HG03378 (cell line): ENCODE measurements at regions not wholly inside any gene's neighbourhood (a gene's known extent, or its start where the extent isn't known, plus 50 kb on each side); places are given as distances from the start of the nearest gene placed in this dataset.
"Not testable (repeated sequence)": the region's sequence is repeated elsewhere in the genome, so short reads cannot be mapped to it uniquely, and the experiment has no call there.

ENCODE experiments used
- ATAC-seq: cut with Tn5 transposase; IDR thresholded peaks from one replicate; pipeline ENCODE4 v1.9.1; 2021; ENCODE audit warnings: mild to moderate bottlenecking, moderate library complexity; ENCODE audit not compliant: unreplicated experiment

- ATAC-seq, result not testable (repeated sequence)
These were observed 362.1 kb downstream of the TYW1 start for GRCh38 chr7:67358738-67359137.

- ATAC-seq, result no peak
These were observed 363.3 kb downstream of the TYW1 start for GRCh38 chr7:67359900-67360299.

- no peak for ATAC-seq
These were observed 364.5 kb downstream of the TYW1 start for GRCh38 chr7:67361150-67361549.

DNA sequence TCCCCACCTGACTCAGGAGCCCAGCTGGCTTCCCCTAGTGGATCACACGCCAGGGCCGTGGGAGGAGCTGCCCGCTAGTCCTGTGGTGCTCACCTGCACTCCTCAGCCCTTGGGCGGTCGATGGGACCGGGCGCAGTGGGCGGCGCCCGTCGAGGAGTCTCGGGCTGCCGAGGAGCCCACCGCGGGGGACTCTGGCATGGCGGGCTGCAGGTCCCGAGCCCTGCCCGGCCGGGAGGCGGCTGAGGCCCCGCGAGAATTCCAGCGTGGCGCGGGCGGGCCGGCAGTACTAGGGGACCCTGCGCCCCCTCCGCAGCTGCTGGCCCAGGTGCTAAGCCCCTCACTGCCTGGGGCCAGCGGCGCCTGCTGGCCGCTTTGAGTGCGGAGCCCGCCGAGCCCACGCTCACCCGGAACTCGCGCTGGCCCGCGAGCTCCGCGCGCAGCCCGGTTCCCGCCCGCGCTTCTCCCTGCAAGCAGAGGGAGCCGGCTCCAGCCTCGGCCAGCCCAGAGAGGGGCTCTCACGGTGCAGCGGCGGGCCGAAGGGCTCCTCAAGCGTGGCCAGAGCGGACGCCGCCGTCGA lies 367.9 kb downstream of the TYW1 start:
- no peak for ATAC-seq

DNA sequence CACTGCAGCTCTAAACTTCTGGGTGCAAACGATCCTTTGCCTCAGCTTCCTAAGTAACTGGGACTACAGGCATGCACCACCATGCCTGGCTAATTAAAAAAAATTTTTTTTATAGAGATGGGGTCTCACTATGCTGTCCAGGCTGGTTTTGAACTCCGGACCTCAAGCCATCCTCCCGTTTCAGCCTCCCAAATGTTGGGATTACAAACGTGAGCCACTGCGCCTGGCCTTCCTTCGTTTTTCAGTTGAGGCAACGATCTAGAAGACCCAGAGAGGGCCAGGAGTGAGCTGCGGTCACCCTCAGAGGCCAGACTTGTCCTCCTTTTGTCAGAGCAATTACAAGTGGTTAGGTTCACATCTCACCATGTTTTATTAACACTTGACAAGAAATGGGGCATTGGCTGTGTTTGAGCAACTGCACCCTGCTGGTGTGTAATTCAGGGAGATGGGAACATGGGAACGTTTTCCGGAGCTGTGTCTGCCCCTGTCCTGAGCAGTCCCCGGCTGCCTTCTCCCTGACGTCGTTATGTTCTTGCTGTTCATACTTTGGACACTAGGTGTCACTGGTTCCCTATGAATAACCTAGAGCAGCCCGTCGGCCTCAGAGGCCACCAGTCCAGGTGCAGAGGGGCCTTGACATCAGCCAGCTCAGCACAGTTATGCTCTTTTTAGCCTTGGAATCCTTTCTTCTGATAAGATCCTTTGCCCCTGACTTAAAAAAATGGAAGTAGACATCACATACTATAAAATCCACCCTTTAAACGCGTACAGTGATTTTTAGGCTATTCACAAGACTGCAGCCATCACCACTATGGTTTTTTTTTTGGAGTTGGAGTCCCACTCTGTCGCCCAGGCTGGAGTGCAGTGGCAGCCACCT lies 375.0 kb downstream of the TYW1 start:
- ATAC-seq, result peak; percentile 87

GRCh38 chr7:67373389-67373788 lies 376.8 kb downstream of the TYW1 start:
- ATAC-seq, result not testable (repeated sequence)

DNA sequence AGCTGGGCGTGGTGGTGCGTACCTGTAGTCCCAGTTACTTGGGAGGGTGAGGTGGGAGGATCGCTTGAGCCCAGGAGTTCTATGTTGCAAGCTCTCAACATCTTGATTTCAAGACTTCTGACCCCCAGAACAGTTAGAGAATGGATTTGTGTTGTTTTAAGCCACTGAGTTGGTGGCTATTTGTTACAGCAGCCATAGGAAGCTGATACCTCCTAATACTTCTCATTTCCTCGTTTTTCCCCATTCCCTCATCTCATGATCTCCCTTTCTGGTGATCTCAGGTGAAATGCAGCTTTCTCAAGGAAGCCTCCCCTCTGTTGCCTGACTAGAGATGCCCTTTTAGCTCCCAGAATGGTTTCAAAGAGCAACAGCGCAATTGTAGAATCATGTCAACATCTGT lies 378.8 kb downstream of the TYW1 start:
- ATAC-seq, result no peak

GRCh38 chr7:67377939-67378862 lies 381.6 kb downstream of the TYW1 start:
- ATAC-seq, result peak; percentile 82

- ATAC-seq, result no peak
These were observed 383.7 kb downstream of the TYW1 start for GRCh38 chr7:67380326-67380725.

DNA sequence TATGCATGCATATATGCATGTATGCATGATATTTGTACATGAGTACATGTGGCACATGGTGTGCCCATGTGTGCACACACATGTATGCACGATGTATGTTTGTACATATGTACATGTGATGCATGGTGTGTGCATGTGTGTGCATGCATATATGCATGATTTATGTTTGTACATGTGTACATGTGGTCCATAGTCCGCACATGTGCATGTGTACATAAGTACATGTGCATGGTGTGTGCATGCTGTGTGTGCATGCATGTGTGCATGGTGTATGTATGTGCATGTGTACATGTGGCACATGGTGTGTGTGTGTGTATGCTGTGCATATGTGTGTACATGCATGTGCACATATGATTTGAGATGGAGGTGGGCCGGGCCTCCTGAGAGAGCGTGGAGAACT lies 384.2 kb downstream of the TYW1 start:
- ATAC-seq, result no peak

- no peak for ATAC-seq
These were observed 391.2 kb downstream of the TYW1 start for GRCh38 chr7:67387851-67388250.

GRCh38 chr7:67391168-67391567 lies 394.5 kb downstream of the TYW1 start:
- no peak for ATAC-seq

DNA sequence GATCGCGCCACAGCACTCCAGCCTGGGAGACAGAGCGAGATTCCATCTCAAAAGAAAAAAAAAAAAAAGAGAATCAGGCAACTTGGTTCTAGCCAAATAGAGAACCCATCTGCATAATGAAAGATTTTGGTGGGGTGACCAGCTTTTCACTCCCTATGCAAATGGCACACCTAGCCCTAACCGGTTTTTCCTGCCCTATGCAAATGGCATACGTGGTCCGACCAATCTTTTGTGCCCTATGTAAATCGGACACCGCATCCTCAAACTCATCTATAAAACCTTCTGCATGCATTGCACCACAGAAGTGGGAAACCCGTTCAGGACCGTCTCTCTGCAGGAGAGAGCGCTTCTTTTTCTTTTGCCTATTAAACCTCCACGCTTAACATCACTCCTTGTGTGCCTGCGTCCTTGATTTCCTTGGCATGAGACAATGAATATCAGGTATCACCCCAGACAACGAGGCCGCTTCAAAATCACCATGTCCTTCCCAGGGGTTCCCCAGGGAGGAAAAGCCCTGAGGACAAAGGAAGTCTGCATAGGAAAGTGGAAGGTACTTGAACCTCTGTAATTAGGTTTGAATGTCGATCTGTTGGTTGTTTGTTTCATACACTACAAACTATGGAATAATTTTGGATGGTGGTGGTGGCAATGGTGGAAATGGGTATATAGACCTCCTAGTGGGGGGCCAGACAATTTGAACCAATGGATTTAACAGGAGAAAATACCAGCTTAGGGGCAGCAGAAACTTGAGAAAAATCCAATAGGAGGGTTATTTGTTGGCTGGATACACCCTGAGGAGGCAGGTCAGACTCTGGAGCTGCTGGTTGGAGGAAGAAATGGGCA lies 396.2 kb downstream of the TYW1 start:
- ATAC-seq, result no peak

- ATAC-seq, result no peak
These were observed 397.3 kb downstream of the TYW1 start for GRCh38 chr7:67393903-67394302.

DNA sequence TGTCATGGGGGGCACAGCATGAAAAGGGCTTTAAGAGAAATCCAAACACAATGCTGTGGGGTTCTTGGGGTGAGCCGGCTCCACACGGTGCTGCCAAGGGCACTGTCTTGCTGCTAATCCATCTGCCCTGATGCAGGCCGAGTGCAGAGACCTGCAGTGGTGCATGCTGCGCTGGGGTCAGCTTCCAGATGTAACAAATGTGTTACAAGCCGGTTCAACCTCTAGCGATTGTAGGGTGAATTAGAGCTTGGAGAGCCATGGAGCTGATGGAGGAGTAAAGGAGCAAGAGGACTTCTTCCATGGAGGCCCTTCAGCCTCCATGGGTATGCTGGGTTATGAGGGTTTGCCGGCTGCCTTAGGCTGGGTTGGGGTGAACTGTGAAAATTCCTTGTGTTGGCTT lies 402.3 kb downstream of the TYW1 start:
- no peak for ATAC-seq

GRCh38 chr7:67401492-67401891 lies 404.9 kb downstream of the TYW1 start:
- no peak for ATAC-seq

DNA sequence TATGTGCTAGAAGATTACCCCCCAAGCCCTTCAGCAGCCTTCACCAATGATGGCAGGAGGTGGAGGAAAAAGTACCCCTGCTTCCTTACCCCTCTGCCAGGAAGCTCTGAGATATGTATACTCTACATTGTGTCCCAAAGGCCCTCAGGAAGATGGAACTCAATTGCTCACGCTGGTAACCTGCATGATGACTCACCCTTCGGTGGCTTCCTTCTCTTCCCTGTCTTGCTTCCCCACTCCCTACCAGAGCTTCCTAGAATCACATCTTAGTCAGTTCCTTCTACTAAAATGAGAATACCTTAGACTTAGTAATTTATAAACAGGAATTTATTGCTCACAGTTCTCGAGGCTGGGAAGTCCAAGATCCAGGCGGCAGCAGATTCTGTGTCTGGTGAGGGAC lies 405.6 kb downstream of the TYW1 start:
- no peak for ATAC-seq

DNA sequence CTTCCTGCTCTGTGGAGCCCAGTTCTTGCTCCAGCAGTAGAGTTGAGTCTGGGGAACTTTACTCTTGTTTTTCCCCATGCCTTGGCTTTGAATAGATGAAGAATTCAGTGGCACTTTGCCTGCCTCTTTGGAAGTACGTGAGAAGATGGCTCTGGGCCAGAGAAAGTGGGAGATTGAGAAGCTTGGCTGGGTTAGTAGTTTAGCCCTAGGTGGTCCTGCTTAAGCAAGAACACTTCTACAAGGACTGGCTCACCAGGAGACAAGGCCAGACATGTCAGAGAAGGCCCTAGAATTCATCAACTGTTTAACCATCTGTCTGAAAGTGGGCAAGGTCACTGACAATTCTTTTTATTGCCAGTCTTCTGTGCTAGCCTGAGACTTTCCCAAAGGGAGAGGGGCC lies 410.3 kb downstream of the TYW1 start:
- ATAC-seq, result no peak

- no peak for ATAC-seq
These were observed 410.9 kb downstream of the TYW1 start for GRCh38 chr7:67407392-67408071.

DNA sequence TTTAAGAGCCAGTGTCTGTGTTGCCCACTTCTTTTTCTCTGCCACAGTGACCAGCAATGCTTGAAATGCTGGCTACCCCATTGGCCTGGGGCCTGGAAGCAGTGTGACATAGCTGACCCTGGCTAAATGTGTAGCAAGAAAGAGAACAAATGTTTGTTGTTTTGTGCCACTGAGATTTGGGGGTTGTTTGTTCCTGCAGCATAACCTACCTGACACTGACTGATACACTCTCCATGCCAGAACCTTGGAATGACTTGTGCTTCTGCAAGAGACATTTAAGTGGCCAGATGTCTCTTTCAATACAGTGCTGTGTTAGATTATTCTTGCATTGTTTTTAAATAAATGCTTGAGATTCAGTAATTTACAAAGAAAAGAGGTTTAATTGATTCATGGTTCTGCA lies 411.5 kb downstream of the TYW1 start:
- no peak for ATAC-seq
